Activated gamma-delta T cell treated with Interleukin-2 at 50 U/mL for 16 hours (primary cell): ENCODE measurements at regions not wholly inside any gene's neighbourhood (a gene's known extent, or its start where the extent isn't known, plus 50 kb on each side); places are given as distances from the start of the nearest gene placed in this dataset.
"Not testable (repeated sequence)": the region's sequence is repeated elsewhere in the genome, so short reads cannot be mapped to it uniquely, and the experiment has no call there.

Experiments used
- DNase-seq: peaks from one replicate; pipeline ENCODE4 v3.0.0-alpha.2; 2020

DNA sequence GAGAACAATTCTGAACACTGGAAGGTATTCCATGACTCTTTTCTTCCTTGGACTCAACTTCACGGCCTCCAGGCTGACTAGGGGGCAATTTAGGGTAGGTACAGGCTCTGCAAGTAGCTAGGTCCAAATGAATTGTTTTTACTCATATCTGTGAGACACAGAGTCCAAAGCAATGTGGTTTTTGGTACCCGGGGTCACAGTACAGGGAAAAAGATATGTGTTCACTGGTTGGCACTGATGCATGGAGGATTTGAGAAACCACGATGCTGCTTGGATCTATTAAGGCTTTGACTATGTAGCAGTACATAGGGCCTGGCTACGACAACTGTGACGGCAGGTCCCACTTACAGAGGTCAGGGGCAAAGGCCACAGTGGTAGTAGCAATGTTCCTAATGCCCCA is 200.6 kb downstream of the DUSP10 start:
- DNase-seq, result no peak

- DNase-seq, result no peak
Measured at GRCh38 chr1:221543529-221544120, 198.3 kb downstream of the DUSP10 start.

DNA sequence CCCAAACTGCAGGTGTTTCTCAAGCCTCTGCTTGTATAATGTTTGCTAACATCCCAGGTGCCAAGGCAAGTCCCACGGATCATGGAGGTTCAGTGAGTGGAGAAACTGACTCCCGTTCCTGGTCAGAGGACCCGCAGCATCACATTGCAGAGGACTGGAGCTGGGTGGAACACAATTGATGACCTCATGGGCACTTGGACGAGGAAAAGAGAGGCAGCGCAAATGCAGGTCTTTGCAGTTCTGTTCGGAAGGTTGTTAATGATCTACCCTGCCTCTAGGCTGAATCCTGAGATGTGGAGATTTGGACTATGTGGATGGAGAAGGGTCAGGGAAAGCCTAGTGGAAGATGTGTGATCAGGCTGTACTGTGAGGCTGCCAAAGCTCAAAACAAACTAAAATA is 192.9 kb downstream of the DUSP10 start:
- no peak for DNase-seq

DNA sequence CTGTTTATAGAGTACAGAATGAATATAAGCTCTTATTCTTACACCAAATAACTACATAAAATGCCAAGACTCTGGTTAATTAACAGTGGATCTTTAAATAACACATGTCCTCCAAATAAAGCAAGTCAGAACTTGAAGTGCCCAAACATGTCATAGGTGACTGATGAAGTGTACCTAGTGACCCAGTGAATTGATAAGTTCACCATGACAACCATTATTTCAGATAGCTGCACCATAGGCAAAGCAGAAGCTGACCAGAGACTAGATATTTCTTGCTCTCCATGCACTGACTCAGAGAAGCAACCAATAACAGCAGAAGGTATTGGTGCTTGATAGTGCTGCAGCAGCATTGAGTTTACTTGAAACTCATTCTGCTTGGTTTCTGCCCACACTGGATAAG is 192.1 kb downstream of the DUSP10 start:
- DNase-seq, result no peak

GRCh38 chr1:221552792-221553191 is 189.1 kb downstream of the DUSP10 start:
- not testable (repeated sequence) for DNase-seq

DNA sequence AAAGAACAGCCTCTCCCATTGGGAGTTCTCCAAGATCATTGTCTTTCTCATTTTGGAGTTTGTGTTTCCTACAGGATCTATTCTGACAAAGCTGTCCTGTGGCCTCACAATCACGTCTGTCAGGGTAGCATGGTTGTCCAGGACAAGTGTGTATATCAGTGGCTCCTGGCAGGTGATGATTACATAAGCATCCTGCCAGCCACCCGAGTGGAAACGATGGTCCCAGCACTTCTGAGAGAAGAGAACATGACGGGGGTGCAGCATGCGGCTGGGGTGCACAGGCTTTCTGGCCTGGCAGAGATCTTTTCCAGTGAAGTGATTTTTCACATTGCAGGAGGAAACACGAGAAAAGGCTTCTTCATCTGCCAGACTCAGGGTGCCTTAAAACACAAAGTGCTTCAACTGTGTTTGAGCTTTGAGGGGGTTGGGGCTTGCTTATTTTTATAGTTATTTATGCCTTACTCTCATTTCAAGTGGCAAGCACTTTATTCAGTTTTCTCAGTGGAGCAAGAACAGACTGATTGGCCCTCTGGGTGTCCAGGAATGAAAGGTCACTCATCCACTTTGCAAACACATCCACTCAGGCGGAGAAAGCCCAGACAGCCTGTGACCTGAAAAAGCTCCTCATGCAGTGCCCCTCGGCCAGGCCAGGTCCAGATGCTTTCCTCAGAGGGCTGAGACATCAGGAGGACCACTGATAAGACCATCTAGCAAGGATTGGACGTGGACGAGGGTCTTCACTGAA is 186.0 kb downstream of the DUSP10 start:
- DNase-seq, result no peak

GRCh38 chr1:221556435-221556834 is 185.5 kb downstream of the DUSP10 start:
- DNase-seq, result no peak

GRCh38 chr1:221557013-221557412 is 184.9 kb downstream of the DUSP10 start:
- no peak for DNase-seq

- DNase-seq, result no peak
Measured at GRCh38 chr1:221558396-221558795, 183.5 kb downstream of the DUSP10 start.

DNA sequence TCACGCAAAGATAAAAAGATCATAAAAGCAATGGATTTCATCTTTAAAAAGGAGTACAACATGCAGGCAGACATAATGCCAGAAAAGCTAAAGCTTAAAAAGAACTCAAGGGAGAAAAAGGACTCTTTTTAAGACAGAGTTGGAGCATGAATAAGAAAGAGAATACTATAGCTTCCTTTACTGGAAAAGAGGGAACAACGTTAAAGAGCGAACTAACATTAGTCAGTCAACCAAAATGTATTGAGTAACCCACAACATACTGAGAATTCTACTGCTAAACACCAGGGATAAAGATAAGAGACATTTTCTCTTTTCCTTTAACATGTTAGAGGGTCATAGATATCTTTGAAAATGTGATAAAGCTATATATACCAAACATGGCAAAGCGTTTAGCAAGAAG is 182.0 kb downstream of the DUSP10 start:
- DNase-seq, result no peak

DNA sequence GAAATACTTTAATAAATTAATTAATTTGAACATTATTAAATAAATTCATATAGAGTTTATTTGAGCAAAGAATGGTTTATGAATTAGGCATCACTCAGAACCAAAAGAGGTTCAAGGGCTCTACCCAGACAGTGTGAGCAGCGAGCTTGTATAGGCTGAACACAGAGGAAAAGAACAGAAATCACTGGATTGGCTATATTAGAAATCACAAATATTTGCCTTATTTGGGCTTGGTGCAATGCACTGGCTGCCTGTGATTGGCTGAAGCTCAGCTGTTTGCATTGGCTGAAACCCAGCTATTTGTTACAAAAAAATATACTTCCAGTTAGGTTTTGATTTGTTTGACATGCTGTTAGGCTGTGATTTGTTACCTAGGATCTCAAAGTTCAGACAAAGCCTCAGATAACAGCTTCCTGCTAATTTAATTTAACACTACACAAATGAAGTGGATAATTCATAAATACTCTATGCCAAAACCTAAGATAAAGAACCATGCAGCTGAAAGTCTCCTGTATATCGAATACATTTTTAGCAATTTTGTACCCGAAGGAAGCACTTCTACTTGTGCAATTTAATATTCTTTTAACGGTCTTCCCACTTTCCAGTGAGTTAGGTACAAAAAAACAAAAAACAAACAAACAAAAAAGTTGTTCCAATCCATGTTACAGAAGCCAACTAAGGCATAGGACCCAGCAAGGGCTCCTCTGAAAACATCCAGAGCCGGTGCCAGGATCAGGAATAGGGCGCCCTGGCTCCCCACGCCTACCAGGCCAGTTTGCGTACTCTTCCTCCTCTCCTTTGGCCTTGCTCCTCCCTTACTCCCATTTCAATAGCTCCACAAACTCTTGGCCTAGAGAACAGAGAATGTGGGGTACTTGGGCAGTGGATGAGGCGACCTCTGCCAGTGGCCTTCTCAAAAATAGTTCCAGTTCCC is 179.1 kb downstream of the DUSP10 start:
- no peak for DNase-seq

DNA sequence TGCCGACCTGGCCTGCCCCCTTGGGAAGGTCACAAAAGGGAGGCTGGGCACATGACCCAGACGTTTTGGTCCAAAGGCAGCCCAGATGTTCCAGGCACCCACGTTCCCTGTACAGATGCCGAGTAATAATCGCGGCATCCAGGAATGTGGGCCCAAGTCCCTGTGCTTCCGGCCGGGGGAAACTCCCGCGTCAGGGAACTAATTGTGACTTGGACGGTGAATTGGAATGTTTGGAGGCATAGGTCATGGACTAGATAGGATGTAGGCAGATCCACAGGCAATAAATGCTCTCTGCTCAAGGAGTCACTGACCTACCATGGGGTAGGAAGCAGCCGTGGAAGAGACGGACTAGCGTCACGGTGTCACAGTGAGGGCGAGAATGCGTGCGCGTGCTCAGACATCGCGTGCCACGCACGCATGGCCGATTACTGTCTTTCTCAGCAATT is 178.4 kb downstream of the DUSP10 start:
- no peak for DNase-seq

GRCh38 chr1:221564891-221565290 is 177.0 kb downstream of the DUSP10 start:
- no peak for DNase-seq

- DNase-seq, result no peak
Measured at GRCh38 chr1:221565711-221566110, 176.2 kb downstream of the DUSP10 start.

DNA sequence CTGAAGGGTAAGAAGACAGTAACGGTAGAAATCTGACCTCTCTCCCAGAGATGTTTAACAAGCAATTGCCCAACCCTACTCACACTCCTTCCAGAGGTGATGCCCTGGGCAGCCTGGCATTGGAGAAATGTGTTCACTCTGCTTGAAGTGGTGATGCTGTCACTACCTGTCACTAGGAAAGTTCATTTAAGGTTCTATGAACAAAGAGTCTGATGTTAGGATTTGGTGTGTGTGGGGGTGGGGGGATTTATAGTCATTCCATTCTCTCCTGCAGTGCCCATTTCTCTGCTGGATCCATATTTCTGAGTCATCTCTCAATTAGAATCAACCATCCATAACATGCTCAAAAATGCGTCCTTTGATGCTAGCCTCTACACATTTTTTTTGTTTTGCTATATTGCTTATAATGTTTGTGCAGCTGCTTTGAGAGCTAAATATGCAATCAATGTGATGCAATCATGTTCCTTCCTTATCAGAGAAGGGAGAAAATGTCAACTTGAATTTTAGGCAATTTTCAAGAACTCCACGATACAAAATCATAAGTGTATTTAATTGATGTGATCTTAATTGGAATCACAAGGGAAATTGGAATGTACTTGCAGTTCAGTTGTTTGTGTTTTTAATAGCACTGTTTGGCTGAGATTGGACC is 173.9 kb downstream of the DUSP10 start:
- DNase-seq, result no peak

GRCh38 chr1:221573756-221574155 is 168.1 kb downstream of the DUSP10 start:
- no peak for DNase-seq

DNA sequence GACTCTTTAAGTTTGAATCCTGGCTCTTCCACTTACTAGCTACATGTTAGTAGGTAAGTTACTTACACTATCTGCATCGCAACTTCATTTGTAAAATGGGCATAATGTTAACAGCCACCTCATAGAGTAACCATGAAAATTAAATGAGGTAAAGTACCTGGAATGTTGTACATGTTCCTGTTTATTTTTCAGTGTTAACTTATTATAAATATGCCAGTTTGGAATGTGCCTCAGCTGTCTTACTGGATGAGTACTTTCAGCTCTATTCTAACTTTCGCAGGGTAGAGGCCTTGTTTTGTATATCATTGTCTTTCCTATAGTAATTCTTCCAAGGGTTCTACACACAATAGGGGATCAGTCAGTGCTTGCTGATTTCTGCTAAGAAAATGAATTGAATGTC is 167.4 kb downstream of the DUSP10 start:
- no peak for DNase-seq

GRCh38 chr1:221575605-221576004 is 166.3 kb downstream of the DUSP10 start:
- DNase-seq, result no peak

DNA sequence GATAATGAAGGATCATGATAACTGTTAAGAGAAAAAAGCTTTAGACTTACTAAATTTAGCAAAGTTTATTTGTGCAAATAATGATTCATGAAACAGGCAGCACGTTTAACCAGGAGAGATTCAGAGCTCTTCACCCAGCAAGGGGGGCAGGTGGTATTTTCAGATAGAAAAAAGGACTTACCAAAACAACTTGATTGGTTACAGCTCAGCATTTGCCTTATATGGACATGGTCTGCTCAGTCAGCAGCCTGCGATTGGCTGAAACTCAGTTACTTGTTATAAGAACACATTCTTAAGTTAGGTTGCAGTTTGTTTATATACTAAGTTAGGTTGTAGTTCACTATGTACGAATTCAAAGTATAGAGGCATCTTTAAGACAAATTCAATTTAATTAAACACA is 165.6 kb downstream of the DUSP10 start:
- DNase-seq, result no peak

DNA sequence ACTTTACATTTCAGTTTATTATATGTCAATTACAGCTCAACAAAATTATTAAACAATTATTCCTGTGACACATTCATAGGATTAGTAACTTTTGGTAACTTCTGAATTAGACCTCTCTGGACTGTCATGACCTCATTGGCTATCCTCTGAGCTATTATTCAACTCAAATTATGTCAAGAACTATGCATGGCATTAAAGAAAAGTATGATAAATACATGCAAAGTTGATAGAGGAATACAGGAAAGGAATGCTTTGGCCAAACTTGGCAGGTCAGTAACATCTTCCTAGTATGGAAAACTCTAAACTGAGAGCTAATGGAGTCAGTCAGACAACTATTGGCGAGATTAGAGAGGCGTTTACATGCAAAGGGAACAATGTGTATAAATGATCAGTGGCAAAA is 158.4 kb downstream of the DUSP10 start:
- DNase-seq, result no peak

- not testable (repeated sequence) for DNase-seq
Measured at GRCh38 chr1:221587013-221587412, 154.9 kb downstream of the DUSP10 start.

DNA sequence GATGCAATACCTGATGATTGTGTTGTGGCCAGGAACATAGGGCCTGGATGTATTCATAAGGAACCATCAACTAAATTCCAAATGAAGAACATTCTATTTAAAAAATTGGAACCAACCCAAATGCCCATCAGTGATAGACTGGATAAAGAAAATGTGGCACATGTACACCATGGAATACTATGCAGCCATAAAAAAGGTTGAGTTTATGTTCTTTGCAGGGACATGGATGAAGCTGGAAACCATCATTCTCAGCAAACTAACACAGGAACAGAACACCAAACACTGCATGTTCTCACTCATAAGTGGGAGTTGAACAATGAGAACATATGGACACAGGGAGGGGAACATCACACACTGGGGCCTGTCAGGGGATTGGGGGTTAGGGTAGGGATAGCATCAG is 150.6 kb downstream of the DUSP10 start:
- not testable (repeated sequence) for DNase-seq

- DNase-seq, result no peak
Measured at GRCh38 chr1:221594576-221594975, 147.3 kb downstream of the DUSP10 start.
